Neural progenitor cell (in vitro differentiated cells): ENCODE measurements at regions not wholly inside any gene's neighbourhood (a gene's known extent, or its start where the extent isn't known, plus 50 kb on each side); places are given as distances from the start of the nearest gene placed in this dataset.

Experiments used
- DNase-seq: peaks from one replicate; pipeline ENCODE4 v3.0.0-alpha.2; 2016; ENCODE audit warnings: low spot score
- H2AFZ ChIP-seq: fragments of 200-600 bp; sonication (generic); replicated peaks from 2 replicates; pipeline ENCODE4 v1.6.1; 2016; ENCODE audit warnings: antibody characterized with exemption
- H3F3A ChIP-seq: fragments of 200-600 bp; sonication (generic); 2 replicates; pipeline ENCODE4 v1.6.1; 2016; ENCODE audit warnings: antibody characterized with exemption, low read depth
- H3K27ac ChIP-seq: fragments of 200-600 bp; sonication (generic); 2 replicates; pipeline ENCODE4 v1.5.1; 2016; ENCODE audit warnings: mild to moderate bottlenecking
- H3K27me3 ChIP-seq: fragments of 200-600 bp; sonication (generic); 2 replicates; pipeline ENCODE4 v1.6.1; 2016; ENCODE audit warnings: mild to moderate bottlenecking, moderate library complexity
- H3K36me3 ChIP-seq: fragments of 200-600 bp; sonication (generic); 2 replicates; pipeline ENCODE4 v1.5.1; 2016
- H3K4me1 ChIP-seq: fragments of 200-600 bp; sonication (generic); 2 replicates; pipeline ENCODE4 v1.6.1; 2016; ENCODE audit warnings: mixed run types
- H3K4me2 ChIP-seq: fragments of 200-600 bp; sonication (generic); 2 replicates; pipeline ENCODE4 v1.6.1; 2016
- H3K4me3 ChIP-seq: fragments of 200-600 bp; sonication (generic); 2 replicates; pipeline ENCODE4 v1.5.1; 2016
- H3K79me2 ChIP-seq: fragments of 200-600 bp; sonication (generic); 2 replicates; pipeline ENCODE4 v1.6.1; 2016; ENCODE audit warnings: low read depth
- H3K9ac ChIP-seq: fragments of 200-600 bp; sonication (generic); 2 replicates; pipeline ENCODE4 v1.6.1; 2016
- H3K9me3 ChIP-seq: fragments of 200-600 bp; sonication (generic); 2 replicates; pipeline ENCODE4 v1.5.1; 2016; ENCODE audit warnings: low read depth
- H4K20me1 ChIP-seq: fragments of 200-600 bp; sonication (generic); 2 replicates; pipeline ENCODE4 v1.6.1; 2016; ENCODE audit warnings: low read depth
- H3K27ac Mint-ChIP-seq: 3 replicates; pipeline ENCODE4 v1.8.0; 2021; ENCODE audit warnings: mixed read lengths
- H3K27me3 Mint-ChIP-seq: 2 replicates; pipeline ENCODE4 v1.8.0; 2022; ENCODE audit warnings: low read depth, mild to moderate bottlenecking, inconsistent platforms, moderate library complexity, mixed read lengths; ENCODE audit not compliant: insufficient read depth
- H3K36me3 Mint-ChIP-seq: 3 replicates; pipeline ENCODE4 v1.8.0; 2021; ENCODE audit warnings: mixed read lengths
- H3K4me1 Mint-ChIP-seq: 3 replicates; pipeline ENCODE4 v1.8.0; 2021; ENCODE audit warnings: mixed read lengths
- H3K4me3 Mint-ChIP-seq: 3 replicates; pipeline ENCODE4 v1.8.0; 2021; ENCODE audit warnings: mild to moderate bottlenecking, moderate library complexity, mixed read lengths
- H3K9me3 Mint-ChIP-seq: 3 replicates; pipeline ENCODE4 v1.8.0; 2020; ENCODE audit warnings: mixed read lengths
- EZH2 ChIP-seq: fragments of 200-600 bp; sonication (generic); IDR thresholded peaks from 2 replicates; pipeline ENCODE4 v1.6.1; 2017; ENCODE audit warnings: antibody characterized with exemption, mild to moderate bottlenecking, moderate library complexity
- EZH2phosphoT487 ChIP-seq: fragments of 200-600 bp; sonication (generic); IDR thresholded peaks from 2 replicates; pipeline ENCODE4 v1.6.1; 2017; ENCODE audit warnings: antibody characterized with exemption
- TF ChIP-seq, protein P1 (sequence below): fragments of 200-600 bp; sonication (generic); IDR thresholded peaks from 2 replicates; pipeline ENCODE4 v1.5.1; 2017; ENCODE audit warnings: antibody characterized with exemption, mild to moderate bottlenecking

DNA sequence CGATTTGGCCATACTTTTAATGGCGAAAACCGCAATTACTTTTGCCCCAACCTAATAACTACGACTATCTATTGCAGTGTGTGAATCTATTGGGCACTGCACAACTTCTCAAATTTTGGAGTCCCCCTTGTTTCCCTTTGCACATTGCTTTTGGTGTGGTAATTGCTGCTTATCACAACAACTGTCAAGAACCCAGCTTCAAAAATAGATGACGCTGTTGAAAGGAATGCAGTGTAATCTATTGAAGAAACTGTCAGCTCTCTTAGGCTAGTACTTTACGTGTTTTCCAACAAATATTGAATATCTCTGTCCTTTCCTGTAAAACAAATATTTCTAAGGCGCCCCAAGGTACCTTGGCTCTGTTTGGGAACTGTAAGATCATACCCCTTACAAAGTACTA lies 222.8 kb upstream of the UBE2E2 start:
- Histone ChIP-seq H4K20me1 (no peaks in the 10 kb centered on the region), H3K4me3 (no peak overlapping the region), H3K4me1 (peaks cover 18% of the 10 kb centered on the region), H3K9me3 (no peaks in the 10 kb centered on the region), H3K27ac (no peak overlapping the region), H3F3A (no peaks in the 10 kb centered on the region), H2AFZ (no peak overlapping the region), H3K4me2 (no peak overlapping the region), H3K27me3 (no peaks in the 10 kb centered on the region), H3K36me3 (no peaks in the 10 kb centered on the region), H3K79me2 (no peaks in the 10 kb centered on the region), H3K9ac (no peak overlapping the region)
- H3K4me1 Mint-ChIP-seq: peaks cover 25% of the 10 kb centered on the region
- peaks cover under 1% of the 10 kb centered on the region for H3K9me3 Mint-ChIP-seq
- peaks cover 10% of the 10 kb centered on the region for H3K27me3 Mint-ChIP-seq
- no peak overlapping the region for H3K4me3 Mint-ChIP-seq
- H3K36me3 Mint-ChIP-seq: no peaks in the 10 kb centered on the region
- TF ChIP-seq EZH2phosphoT487 (no peak), EZH2 (no peak)
- TF ChIP-seq, protein P1, sequence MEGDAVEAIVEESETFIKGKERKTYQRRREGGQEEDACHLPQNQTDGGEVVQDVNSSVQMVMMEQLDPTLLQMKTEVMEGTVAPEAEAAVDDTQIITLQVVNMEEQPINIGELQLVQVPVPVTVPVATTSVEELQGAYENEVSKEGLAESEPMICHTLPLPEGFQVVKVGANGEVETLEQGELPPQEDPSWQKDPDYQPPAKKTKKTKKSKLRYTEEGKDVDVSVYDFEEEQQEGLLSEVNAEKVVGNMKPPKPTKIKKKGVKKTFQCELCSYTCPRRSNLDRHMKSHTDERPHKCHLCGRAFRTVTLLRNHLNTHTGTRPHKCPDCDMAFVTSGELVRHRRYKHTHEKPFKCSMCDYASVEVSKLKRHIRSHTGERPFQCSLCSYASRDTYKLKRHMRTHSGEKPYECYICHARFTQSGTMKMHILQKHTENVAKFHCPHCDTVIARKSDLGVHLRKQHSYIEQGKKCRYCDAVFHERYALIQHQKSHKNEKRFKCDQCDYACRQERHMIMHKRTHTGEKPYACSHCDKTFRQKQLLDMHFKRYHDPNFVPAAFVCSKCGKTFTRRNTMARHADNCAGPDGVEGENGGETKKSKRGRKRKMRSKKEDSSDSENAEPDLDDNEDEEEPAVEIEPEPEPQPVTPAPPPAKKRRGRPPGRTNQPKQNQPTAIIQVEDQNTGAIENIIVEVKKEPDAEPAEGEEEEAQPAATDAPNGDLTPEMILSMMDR: no peak
- H3K27ac Mint-ChIP-seq: no peak overlapping the region
- DNase-seq: no peak

DNA sequence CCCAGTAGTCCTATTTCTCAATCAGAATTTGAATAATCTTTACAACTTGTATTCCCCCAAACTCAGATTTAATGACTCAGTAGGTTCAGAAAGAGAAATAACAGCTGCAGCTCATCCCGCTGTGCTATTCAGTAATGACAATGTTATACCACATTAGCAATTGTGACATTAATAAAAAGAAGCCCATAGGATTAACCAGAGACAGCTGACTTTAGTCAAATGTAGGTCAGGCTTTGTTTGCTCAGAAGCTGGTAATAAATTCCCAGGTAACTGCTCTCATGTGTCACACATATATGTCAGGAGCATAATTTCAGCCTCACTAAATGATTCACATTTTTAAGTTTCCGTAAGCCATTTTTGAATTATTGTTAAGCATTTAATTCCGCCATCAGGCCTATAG lies 222.0 kb upstream of the UBE2E2 start:
- Mint-ChIP-seq H3K36me3 (no peaks in the 10 kb centered on the region), H3K9me3 (no peaks in the 10 kb centered on the region), H3K27me3 (peaks cover 12% of the 10 kb centered on the region), H3K27ac (no peak overlapping the region), H3K4me3 (no peak overlapping the region), H3K4me1 (peaks cover 25% of the 10 kb centered on the region)
- Histone ChIP-seq H3F3A (no peaks in the 10 kb centered on the region), H3K4me1 (peaks cover 18% of the 10 kb centered on the region), H3K4me2 (peak overlapping the region; percentile 0), H3K27ac (no peak overlapping the region), H2AFZ (no peak overlapping the region), H3K9me3 (no peaks in the 10 kb centered on the region), H3K36me3 (no peaks in the 10 kb centered on the region), H3K27me3 (no peaks in the 10 kb centered on the region), H3K4me3 (no peak overlapping the region), H3K79me2 (no peaks in the 10 kb centered on the region), H3K9ac (no peak overlapping the region), H4K20me1 (no peaks in the 10 kb centered on the region)
- DNase-seq: no peak
- TF ChIP-seq EZH2: no peak
- TF ChIP-seq EZH2phosphoT487: no peak
- TF ChIP-seq, protein P1: no peak

DNA sequence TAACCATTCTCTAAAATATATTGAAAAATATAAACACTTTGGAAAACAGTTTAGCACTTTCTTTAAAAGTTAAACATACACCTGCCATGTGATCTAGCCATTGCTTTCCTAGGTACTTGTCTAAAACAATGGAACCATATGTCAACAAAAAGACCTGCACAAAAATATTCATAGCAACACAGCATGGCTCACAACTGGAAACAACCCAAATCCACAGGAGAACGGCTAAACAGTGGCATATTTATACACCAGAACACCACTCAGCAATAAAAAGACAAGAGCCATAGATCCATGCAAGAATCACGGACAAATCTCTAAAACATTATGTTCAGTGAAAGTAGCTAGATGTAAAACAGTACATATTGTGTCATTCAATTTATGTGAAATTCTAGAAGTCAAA lies 221.3 kb upstream of the UBE2E2 start:
- TF ChIP-seq, protein P1: no peak
- TF ChIP-seq EZH2 (no peak), EZH2phosphoT487 (no peak)

More for the DNA sequence above, 221.3 kb upstream of the UBE2E2 start:
- Histone ChIP-seq H3K79me2 (no peaks in the 10 kb centered on the region), H3K36me3 (no peaks in the 10 kb centered on the region), H3K9ac (no peak overlapping the region), H3K27me3 (no peaks in the 10 kb centered on the region), H3K4me3 (no peak overlapping the region), H3K4me2 (no peak overlapping the region), H3K27ac (no peak overlapping the region), H4K20me1 (no peaks in the 10 kb centered on the region), H2AFZ (no peak overlapping the region), H3K9me3 (no peaks in the 10 kb centered on the region), H3F3A (no peaks in the 10 kb centered on the region), H3K4me1 (peaks cover 18% of the 10 kb centered on the region)
- Mint-ChIP-seq H3K36me3 (no peaks in the 10 kb centered on the region), H3K4me1 (peaks cover 25% of the 10 kb centered on the region), H3K27me3 (peaks cover 9% of the 10 kb centered on the region), H3K9me3 (no peaks in the 10 kb centered on the region), H3K4me3 (no peak overlapping the region), H3K27ac (peak overlapping the region; percentile 39)
- no peak for DNase-seq
